Fibroblast of lung (primary cell): ENCODE measurements at regions not wholly inside any gene's neighbourhood (a gene's known extent, or its start where the extent isn't known, plus 50 kb on each side); places are given as distances from the start of the nearest gene placed in this dataset.

Experiments
- EZH2 ChIP-seq: IDR thresholded peaks from 2 replicates; pipeline ENCODE4 v1.5.1; 2012; ENCODE audit warnings: low read length, control low read depth, mild to moderate bottlenecking; ENCODE audit errors: missing control alignments
- TF ChIP-seq, protein P1 (sequence below), 2 donors: IDR thresholded peaks in 1 of 2; conservative IDR thresholded peaks in 1 of 2; 1 replicate in 1 of 2; 2 replicates in 1 of 2; pipeline ENCODE4 v1.5.1; 2011 to 2012; ENCODE audit warnings: low read length in 2 of 2, control low read depth in 1 of 2, inconsistent platforms in 1 of 2, low read depth in 1 of 2, mild to moderate bottlenecking in 1 of 2

DNA sequence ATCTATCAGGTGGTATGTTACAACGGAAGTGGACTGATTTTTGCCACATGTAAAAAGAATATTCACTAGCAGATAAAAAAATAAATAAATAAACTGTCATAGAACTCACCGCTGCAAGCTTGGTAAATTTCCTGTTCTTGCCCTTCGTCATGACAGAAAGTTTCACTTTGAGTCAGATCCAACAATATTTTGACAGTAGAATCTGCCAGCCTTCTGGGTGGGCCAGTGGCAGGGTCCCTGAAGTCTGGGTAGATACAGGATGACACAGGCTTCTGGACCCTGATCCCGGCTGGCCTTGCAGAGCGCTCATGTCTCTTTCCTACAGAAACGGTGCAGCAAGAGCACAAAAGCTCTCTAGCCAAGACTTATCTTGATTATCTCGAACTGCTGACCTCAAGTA, 97.8 kb upstream of the PMAIP1 start:
- TF ChIP-seq, protein P1, sequence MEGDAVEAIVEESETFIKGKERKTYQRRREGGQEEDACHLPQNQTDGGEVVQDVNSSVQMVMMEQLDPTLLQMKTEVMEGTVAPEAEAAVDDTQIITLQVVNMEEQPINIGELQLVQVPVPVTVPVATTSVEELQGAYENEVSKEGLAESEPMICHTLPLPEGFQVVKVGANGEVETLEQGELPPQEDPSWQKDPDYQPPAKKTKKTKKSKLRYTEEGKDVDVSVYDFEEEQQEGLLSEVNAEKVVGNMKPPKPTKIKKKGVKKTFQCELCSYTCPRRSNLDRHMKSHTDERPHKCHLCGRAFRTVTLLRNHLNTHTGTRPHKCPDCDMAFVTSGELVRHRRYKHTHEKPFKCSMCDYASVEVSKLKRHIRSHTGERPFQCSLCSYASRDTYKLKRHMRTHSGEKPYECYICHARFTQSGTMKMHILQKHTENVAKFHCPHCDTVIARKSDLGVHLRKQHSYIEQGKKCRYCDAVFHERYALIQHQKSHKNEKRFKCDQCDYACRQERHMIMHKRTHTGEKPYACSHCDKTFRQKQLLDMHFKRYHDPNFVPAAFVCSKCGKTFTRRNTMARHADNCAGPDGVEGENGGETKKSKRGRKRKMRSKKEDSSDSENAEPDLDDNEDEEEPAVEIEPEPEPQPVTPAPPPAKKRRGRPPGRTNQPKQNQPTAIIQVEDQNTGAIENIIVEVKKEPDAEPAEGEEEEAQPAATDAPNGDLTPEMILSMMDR (conservative IDR thresholded peaks at IDR 0.05 in 1 of 2, IDR thresholded peaks at IDR 0.05 in 1 of 2; ENCODE audit: low read depth in 1 of 2, low read length in 2 of 2) = no peak
- TF ChIP-seq EZH2 = no peak
